Hematopoietic multipotent progenitor cell treated with erythropoietin and hydrocortisone succinate and interleukin-3 and kit ligand, for 8 days (in vitro differentiated cells): ENCODE measurements at regions not wholly inside any gene's neighbourhood (a gene's known extent, or its start where the extent isn't known, plus 50 kb on each side); places are given as distances from the start of the nearest gene placed in this dataset.
"Not testable (repeated sequence)": the region's sequence is repeated elsewhere in the genome, so short reads cannot be mapped to it uniquely, and the experiment has no call there.

Experiments used
- DNase-seq: peaks from one replicate; pipeline ENCODE4 v3.0.0-alpha.2; 2015

GRCh38 chr2:75432761-75433361 lies 127.9 kb downstream of the EVA1A start:
- DNase-seq, result no peak

GRCh38 chr2:75431763-75432162 lies 129.0 kb downstream of the EVA1A start:
- DNase-seq, result no peak

DNA sequence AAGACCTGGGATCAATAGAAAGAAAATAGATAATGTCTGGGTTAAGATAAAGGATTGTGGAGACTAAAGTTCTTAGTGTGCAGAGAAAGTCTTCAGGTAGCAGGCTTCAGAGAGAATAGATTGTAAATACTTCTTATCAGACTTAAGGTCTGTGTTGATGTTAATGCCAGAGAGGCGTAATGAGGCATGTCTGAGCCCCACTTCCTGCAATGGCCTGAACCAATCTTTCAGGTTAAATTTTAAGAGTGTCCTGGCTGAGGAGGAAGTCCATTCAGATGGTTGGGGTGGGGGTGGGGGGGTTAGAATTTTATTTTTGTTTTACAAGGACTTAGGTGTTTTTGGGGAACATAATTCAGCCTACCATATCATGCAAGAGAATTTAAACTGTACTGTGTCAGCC lies 129.5 kb downstream of the EVA1A start:
- no peak for DNase-seq

DNA sequence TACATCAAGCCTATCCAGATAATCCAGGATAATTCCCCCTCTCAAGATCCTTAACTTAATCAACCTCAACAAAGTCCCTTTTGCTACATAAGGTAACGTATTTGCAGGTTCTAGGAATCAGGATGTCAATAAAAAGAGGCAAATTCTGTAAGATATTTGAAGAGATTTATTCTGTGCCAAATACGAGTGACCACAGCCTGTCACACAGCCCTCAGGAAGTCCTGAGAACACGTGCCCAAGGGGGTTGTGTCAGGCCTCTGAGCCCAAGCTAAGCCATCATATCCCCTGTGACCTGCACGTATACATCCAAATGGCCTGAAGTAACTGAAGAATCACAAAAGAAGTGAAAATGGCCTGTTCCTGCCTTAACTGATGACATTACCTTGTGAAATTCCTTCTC lies 130.3 kb downstream of the EVA1A start:
- not testable (repeated sequence) for DNase-seq

- no peak for DNase-seq
Observed at GRCh38 chr2:75428646-75429443, 131.9 kb downstream of the EVA1A start.

GRCh38 chr2:75428060-75428459 lies 132.7 kb downstream of the EVA1A start:
- DNase-seq, result no peak

GRCh38 chr2:75424936-75425619 lies 135.7 kb downstream of the EVA1A start:
- no peak for DNase-seq

- DNase-seq, result peak; percentile 73
Observed at GRCh38 chr2:75421986-75422385, 138.8 kb downstream of the EVA1A start.

DNA sequence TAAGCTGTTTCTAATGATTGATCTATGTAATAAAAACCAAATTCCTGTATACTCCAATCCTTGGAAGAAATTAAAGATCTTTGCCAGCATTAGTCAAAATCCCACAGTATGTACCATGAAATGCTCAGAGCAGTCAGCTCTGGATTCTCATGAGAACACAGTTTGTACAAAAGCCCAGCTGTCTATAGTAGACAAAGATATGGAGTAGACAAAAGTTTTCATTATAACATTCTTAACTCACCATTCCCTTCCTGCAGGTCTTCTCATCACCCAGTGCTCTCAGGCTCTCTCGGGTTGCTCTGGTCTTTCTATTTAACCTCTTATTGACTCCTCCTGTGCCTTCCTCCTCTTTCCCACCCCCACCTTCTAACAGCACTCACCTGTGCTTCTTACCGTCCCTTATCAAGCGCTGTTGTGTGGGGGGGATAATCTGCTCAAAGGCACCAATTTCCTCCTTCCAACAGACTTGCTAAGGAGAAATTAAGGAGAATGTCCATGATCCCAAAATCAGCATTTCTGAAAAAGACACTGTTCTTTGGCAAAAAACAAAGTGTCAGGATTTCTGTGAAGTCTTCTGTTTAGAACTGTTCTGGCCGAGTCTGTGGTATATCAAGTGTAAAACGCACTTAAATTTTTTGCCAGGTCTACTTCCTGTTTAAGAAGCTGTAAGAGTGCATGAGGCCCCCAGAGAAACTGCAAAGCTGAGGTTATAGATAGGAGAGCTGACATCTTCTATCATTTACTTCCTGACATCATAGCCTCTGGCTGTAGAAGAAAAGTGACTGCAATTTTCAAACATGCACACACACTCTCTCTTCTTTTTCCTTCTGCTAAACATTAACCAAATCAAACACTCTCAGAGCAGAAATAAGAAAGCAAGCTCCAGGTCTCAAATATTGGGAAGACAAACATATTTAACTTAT lies 144.1 kb downstream of the EVA1A start:
- peak; percentile 11 for DNase-seq

DNA sequence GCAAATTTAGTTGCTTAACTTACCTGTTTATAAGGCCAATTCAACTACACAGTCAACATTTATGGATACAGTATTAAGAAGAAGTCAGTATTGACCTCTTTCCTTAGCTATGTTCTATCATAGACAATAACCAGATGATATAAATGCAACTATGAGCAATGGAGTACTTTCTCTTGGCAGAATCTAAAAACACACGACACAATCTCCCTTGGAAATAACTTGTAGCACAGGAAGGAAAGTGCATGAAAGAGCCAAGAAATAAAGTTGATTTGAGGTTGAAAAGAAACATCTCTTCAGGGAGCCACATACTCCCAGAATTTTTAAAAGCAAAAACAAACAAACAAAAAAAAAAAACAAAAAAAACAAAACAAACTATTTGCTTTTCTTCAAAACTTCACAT lies 145.0 kb downstream of the EVA1A start:
- no peak for DNase-seq

GRCh38 chr2:75415111-75415626 lies 145.6 kb downstream of the EVA1A start:
- no peak for DNase-seq

DNA sequence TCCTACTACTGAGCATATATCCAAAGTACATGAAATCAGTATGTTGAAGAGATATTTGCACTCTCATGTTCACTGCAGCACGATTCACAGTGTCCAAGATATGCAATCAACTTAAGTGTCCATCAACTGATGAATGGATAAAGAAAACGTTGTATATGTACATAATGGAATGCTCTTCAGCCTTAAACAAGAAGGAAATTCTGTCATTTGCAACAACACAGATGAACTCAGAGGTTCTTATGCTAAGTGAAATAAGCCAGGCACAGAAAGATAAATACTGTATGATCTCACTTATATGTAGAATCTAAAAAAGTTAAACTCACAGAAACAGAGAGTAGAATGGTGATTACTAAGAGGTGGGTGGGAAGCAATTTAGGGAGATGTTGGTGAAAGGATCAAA lies 149.2 kb downstream of the EVA1A start:
- DNase-seq, result no peak

DNA sequence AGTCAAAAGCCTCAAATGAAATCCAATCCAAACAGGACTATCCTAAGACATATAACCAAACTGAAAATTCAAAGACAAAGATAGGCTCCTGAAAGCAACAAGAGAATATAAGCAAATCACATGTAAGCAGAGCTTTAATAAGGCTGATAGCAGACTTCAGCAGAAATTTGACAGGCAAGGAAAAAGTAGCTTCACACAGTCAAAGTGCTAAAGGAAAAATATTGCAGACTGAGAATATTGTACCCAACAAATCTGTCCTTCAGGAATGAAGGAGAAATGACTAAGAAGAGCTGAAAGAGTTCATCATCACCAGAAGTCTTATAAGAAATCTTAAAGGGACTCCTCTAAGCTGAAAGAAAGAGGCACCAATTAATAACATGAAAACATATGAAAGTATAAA lies 150.0 kb downstream of the EVA1A start:
- DNase-seq, result no peak

DNA sequence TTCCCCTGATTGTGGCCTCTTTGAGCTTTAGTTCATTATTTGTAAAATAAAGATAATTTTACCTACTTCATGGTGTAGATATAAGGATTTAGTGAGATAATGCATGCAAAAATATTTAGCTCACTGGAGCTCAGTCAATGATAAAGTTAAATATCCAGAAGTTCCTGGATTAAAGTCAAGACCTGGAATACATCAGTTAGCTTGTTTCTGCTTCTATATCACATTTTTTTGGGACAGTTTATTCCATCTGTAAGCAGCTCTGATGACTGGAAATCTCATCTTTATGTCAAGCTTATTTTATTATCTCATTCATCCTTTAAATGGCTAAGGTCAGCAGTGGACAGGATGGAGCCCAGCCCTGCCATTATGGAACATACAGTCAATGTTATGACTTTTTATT lies 152.0 kb downstream of the EVA1A start:
- DNase-seq, result no peak

- DNase-seq, result no peak
Observed at GRCh38 chr2:75407038-75407530, 153.7 kb downstream of the EVA1A start.

DNA sequence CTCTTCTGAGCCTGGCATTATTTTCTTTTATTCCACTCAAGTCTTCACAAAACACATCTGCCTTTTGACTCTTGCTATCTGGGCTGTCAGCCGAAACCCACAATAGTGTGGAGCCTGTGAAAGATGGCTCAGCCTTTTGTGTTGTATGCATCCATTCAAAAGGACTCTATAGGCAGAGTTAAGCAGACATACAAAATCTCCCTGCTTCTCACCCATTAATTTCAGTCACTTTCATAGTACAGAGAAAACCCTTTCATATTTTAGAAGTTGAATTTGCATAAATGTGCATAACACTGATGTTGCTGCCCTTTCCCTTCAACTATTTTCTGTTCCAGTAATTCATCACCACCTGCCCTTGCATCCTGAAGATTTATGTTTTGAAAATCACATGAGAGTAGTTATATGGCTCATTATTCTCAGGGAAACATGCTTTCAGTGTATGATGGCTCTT lies 154.6 kb downstream of the EVA1A start:
- DNase-seq, result no peak

- no peak for DNase-seq
Observed at GRCh38 chr2:75405000-75405399, 155.7 kb downstream of the EVA1A start.

- peak; percentile 73 for DNase-seq
Observed at GRCh38 chr2:75403991-75404428, 156.7 kb downstream of the EVA1A start.

DNA sequence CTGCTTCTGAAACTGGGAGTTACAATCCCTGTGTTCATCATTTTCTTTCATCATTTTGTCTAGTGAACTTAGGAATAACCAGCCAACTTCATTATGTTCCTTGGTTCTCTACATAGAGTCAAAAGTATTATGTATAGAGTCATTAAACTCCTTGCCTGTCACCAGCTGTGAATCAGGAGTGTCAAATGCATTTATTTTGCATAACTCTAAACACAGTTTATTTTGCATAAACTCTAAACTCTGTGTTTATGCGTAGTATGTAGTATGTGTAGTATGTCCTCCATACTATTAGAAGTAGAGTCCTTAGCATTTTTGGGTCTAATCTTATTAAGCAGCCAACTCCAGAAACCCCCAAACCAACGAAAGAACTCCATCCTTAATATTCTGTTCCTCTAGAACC lies 164.4 kb downstream of the EVA1A start:
- DNase-seq, result no peak

- not testable (repeated sequence) for DNase-seq
Observed at GRCh38 chr2:75394764-75395163, 166.0 kb downstream of the EVA1A start.

DNA sequence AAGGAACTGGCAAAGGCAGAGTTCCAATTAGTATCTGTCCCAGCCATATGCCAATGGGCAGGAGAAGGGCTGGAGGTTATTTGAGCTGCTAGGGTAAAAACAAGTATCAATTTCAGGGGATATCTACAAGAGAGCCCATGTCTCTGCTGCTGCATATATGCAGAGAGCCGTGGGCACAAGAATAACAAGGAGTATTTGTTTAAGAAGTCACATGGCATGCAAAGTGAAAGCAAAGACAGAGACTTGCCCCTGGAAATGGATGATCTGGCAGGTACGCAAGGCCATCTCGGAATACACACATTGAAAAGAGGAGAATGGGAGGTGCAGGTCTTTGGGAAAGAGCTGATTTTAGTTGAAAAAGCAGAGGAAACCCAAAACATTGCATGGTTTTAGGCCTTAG lies 170.6 kb downstream of the EVA1A start:
- no peak for DNase-seq

DNA sequence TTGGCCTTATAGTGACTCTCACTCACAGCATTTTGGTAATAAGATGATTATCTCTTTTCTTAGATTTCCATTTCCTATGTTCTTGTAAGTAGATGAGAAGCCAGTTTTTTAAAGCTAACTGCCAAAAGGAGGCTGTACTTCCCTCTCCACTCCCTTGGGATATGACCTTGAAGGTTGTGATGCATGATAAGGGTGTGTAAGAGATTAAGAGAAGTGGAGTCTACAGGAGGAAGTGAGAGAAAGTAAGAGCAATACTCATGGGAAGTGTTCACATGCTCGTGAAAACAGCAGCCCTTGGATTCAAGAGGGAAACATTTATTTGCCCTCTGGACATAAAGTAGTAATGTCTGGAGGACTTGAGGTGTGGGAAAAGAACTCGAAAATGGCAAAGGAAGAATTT lies 171.5 kb downstream of the EVA1A start:
- peak; percentile 9 for DNase-seq
